Brain microvascular endothelial cell (primary cell): ENCODE measurements at regions not wholly inside any gene's neighbourhood (a gene's known extent, or its start where the extent isn't known, plus 50 kb on each side); places are given as distances from the start of the nearest gene placed in this dataset.

Experiments
- DNase-seq: peaks from one replicate; pipeline ENCODE4 v3.0.0-alpha.2; 2020
- H3K27ac ChIP-seq: fragments of 250-450 bp; sonication (Bioruptor Pico); 2 replicates; pipeline ENCODE4 v1.5.1; 2020; ENCODE audit warnings: mild to moderate bottlenecking, moderate library complexity
- H3K27me3 ChIP-seq: fragments of 250-450 bp; sonication (Bioruptor Pico); replicated peaks from 2 replicates; pipeline ENCODE4 v1.5.1; 2020; ENCODE audit warnings: mild to moderate bottlenecking
- H3K36me3 ChIP-seq: fragments of 250-450 bp; sonication (Bioruptor Pico); replicated peaks from 2 replicates; pipeline ENCODE4 v1.5.1; 2020; ENCODE audit warnings: mild to moderate bottlenecking
- H3K4me3 ChIP-seq: 2 replicates; pipeline ENCODE4 v1.5.1; 2011; ENCODE audit warnings: low read depth, mild to moderate bottlenecking, control low read depth, low read length, moderate library complexity
- CTCF ChIP-seq: IDR thresholded peaks from 2 replicates; pipeline ENCODE4 v1.5.1; 2011; ENCODE audit warnings: low read depth, mild to moderate bottlenecking, moderate library complexity, low read length, control low read depth, inconsistent platforms; ENCODE audit errors: missing control alignments
- in situ Hi-C: cut with HindIII; loops from 2 replicates; pipeline ENCODE4 v1.10.0; 2017; ENCODE audit warnings: low sequenced_read_pairs, low pct_ligation_motif_present

GRCh38 chr16:51224317-51224716 is 73.2 kb upstream of the SALL1 start:
- TF ChIP-seq CTCF: no peak
- no peak for DNase-seq
- H3K36me3 ChIP-seq: no peaks in the 10 kb centered on the region
- H3K27me3 ChIP-seq: no peaks in the 10 kb centered on the region
- no peak overlapping the region for H3K4me3 ChIP-seq
- in situ Hi-C loops: no loop called here
- no peak overlapping the region for H3K27ac ChIP-seq

- no peak overlapping the region for H3K27ac ChIP-seq
- no peaks in the 10 kb centered on the region for H3K27me3 ChIP-seq
- no peak for TF ChIP-seq CTCF
- H3K36me3 ChIP-seq: no peaks in the 10 kb centered on the region
- H3K4me3 ChIP-seq: no peak overlapping the region
- DNase-seq: no peak
- in situ Hi-C loops: no loop called here
Observed at GRCh38 chr16:51222016-51222415, 70.9 kb upstream of the SALL1 start.

- in situ Hi-C loops: no loop called here
- no peak for TF ChIP-seq CTCF
Observed at GRCh38 chr16:51211148-51211547, 60.1 kb upstream of the SALL1 start.

GRCh38 chr16:51210087-51210486 is 59.0 kb upstream of the SALL1 start:
- Histone ChIP-seq H3K27me3 (no peaks in the 10 kb centered on the region), H3K4me3 (no peak overlapping the region), H3K27ac (no peak overlapping the region), H3K36me3 (no peaks in the 10 kb centered on the region)
- no peak for TF ChIP-seq CTCF
- in situ Hi-C loops: no loop called here
- DNase-seq: no peak

More at GRCh38 chr16:51211148-51211547, 60.1 kb upstream of the SALL1 start:
- Histone ChIP-seq H3K27me3 (no peaks in the 10 kb centered on the region), H3K36me3 (no peaks in the 10 kb centered on the region), H3K4me3 (no peak overlapping the region), H3K27ac (no peak overlapping the region)
- DNase-seq: no peak

- no peak for DNase-seq
- Histone ChIP-seq H3K4me3 (no peak overlapping the region), H3K27me3 (no peaks in the 10 kb centered on the region), H3K36me3 (no peaks in the 10 kb centered on the region), H3K27ac (no peak overlapping the region)
- in situ Hi-C loops: no loop called here
- peak; percentile 18 for TF ChIP-seq CTCF
Observed at GRCh38 chr16:51201604-51202003, 50.5 kb upstream of the SALL1 start.
